Small intestine (tissue), 7 donors: ENCODE measurements at regions not wholly inside any gene's neighbourhood (a gene's known extent, or its start where the extent isn't known, plus 50 kb on each side); places are given as distances from the start of the nearest gene placed in this dataset.
"Not testable (repeated sequence)": the region's sequence is repeated elsewhere in the genome, so short reads cannot be mapped to it uniquely, and the experiment has no call there.

ENCODE experiments used
- DNase-seq, 2 donors: peaks; one replicate each; pipeline versions ENCODE4 v3.0.0 to v3.0.0-alpha.2; 2013
- FAIRE-seq: peaks from 2 replicates; lab custom pipeline; 2012; peaks lifted over from hg19 to GRCh38; lab: Jason Lieb, UNC
- H3K27ac ChIP-seq, 3 donors: one replicate each; pipeline ENCODE4 v1.5.1; 2013; ENCODE audit warnings: low read length in 2 of 3, mild to moderate bottlenecking in 2 of 3, control low read depth in 1 of 3, inconsistent platforms in 1 of 3, low read depth in 1 of 3, moderate library complexity in 1 of 3
- H3K27me3 ChIP-seq, 3 donors: one replicate each; pipeline ENCODE4 v1.6.1; 2013; ENCODE audit warnings: low read length in 3 of 3, inconsistent platforms in 1 of 3; ENCODE audit not compliant: control insufficient read depth in 3 of 3, insufficient read depth in 3 of 3
- H3K36me3 ChIP-seq, 3 donors: one replicate each; pipeline ENCODE4 v1.6.1; 2013; ENCODE audit warnings: low read length in 3 of 3, inconsistent platforms in 1 of 3, low read depth in 1 of 3, mild to moderate bottlenecking in 1 of 3, moderate library complexity in 1 of 3; ENCODE audit not compliant: control insufficient read depth in 3 of 3, insufficient read depth in 2 of 3
- H3K4me1 ChIP-seq, 3 donors: one replicate each; pipeline ENCODE4 v1.6.1; 2013; ENCODE audit warnings: low read length in 2 of 3, inconsistent platforms in 1 of 3, low read depth in 1 of 3, mild to moderate bottlenecking in 1 of 3, moderate library complexity in 1 of 3; ENCODE audit not compliant: control insufficient read depth in 3 of 3, insufficient read depth in 2 of 3
- H3K4me3 ChIP-seq, 3 donors: one replicate each; pipeline ENCODE4 v1.5.1; 2013; ENCODE audit warnings: low read length in 3 of 3, control low read depth in 1 of 3, inconsistent platforms in 1 of 3, low read depth in 1 of 3, mild to moderate bottlenecking in 1 of 3, moderate library complexity in 1 of 3
- H3K9me3 ChIP-seq, 2 donors: one replicate each; pipeline ENCODE4 v1.6.1; 2013; ENCODE audit warnings: low read depth in 1 of 2, low read length in 1 of 2; ENCODE audit not compliant: control insufficient read depth in 2 of 2, insufficient read depth in 1 of 2
- WGBS, 3 donors: extraction: QIAGEN DNeasy Blood & Tissue Kit; methylation state at CpG; one replicate each; pipeline ENCODE4 v1.1.7; 2013; 5-methylcytosine and 5-hydroxymethylcytosine counted together
- donor health status: healthy with polysubstance abuse.
- donor health status: control.
- donor health status: control.
- donor health status: Bipolar disorder and iron deficiency.
- donor health status: healthy.

DNA sequence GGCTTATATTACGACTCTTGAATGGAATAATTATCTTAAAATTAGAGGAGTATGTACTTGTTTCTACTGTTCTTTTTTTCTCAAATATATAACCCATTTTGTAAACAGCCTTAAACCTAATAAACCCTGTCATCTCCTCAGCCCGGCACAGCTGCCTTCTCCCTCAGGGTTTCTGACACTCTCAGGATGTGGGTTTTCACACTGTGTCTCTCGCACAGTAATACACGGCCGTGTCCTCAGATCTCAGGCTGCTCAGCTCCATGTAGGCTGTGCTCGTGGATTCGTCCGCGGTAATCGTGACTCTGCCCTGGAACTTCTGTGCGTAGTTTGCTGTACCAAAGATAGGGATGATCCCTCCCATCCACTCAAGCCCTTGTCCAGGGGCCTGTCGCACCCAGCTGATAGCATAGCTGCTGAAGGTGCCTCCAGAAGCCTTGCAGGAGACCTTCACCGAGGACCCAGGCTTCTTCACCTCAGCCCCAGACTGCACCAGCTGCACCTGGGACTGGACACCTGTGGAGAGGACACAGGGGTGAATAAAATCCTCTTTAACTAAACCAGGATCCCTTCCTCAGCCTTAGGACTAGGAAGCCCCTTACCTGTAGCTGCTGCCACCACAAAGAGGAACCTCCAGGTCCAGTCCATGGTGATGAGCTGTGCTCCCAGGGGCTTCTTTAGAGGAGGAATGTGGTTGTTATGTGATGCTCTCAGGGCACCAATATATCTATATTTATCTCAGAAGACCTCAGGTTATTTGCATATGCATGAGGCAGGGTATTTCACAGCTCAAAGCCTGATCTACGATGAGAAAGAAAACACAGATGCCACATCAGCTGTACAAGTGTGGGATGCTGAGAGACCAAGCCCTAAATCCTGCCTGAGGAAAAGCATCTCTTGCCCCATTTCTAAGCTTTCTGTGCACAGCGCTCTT, 1235.8 kb downstream of the TMEM121 start:
- WGBS, 3 donors = 57 to 95% (median 72%) methylated on average over 3 to 12 of the region's 15 CpGs
- FAIRE-seq, H3K36me3 ChIP-seq, H3K27ac ChIP-seq, H3K27me3 ChIP-seq, H3K4me1 ChIP-seq, H3K4me3 ChIP-seq, DNase-seq, H3K9me3 ChIP-seq: not testable (repeated sequence)

DNA sequence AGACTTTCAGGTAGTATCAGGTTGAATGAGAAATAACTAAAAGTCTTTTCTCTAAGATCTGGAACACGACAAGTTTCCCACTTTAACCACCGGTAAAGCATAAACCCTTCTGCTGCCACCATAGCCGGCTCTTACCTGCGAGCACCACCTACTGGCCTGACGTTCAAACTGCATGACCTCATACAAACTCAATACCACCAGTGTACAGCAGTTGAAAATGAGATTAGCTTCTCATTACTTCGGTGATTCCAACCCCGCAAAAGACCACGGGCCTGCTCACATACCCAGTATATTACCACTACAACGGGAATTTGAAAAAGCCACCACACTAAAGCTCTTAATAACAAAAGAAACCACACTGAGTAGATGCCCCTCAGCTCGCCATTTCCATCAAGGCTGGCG, 1238.6 kb downstream of the TMEM121 start:
- not testable (repeated sequence) for H3K36me3 ChIP-seq, H3K27me3 ChIP-seq, H3K27ac ChIP-seq, H3K4me1 ChIP-seq, H3K4me3 ChIP-seq, H3K9me3 ChIP-seq, FAIRE-seq
- DNase-seq = peak in 1 of 2 donors; percentile 0
- 19 to 28% (median 25%) methylated on average over 8 to 11 of the region's 11 CpGs for WGBS, 3 donors

- no peak overlapping the region for H3K4me3 ChIP-seq
- 15 to 44% (median 39%) methylated on average over 3 of the region's 3 CpGs for WGBS, 3 donors
- H3K27ac ChIP-seq = peak overlapping the region in 2 of 3 donors; percentile 12 to 45
- peaks cover 0 to 2% (median 0%) of the 10 kb centered on the region in 3 donors for H3K4me1 ChIP-seq
- DNase-seq (peak; percentile 0 to 41), FAIRE-seq (no peak)
- no peaks in the 10 kb centered on the region for H3K36me3 ChIP-seq
- H3K9me3 ChIP-seq = no peaks in the 10 kb centered on the region
- no peaks in the 10 kb centered on the region for H3K27me3 ChIP-seq
These were observed 1239.8 kb downstream of the TMEM121 start for GRCh38 chr14:106766145-106766544.

- WGBS, 3 donors = 3 to 25% (median 13%) methylated on average over 4 to 5 of the region's 5 CpGs
- not testable (repeated sequence) for FAIRE-seq
- peak overlapping the region in 2 of 3 donors; percentile 70 to 85 for H3K27ac ChIP-seq
These were observed 1240.3 kb downstream of the TMEM121 start for GRCh38 chr14:106766551-106767277.

GRCh38 chr14:106768230-106768629, 1241.8 kb downstream of the TMEM121 start:
- H3K36me3 ChIP-seq, H3K27me3 ChIP-seq, H3K4me3 ChIP-seq, DNase-seq, H3K4me1 ChIP-seq, FAIRE-seq, H3K9me3 ChIP-seq, H3K27ac ChIP-seq: not testable (repeated sequence)
- WGBS, 3 donors = 37 to 64% (median 54%) methylated on average over 8 of the region's 8 CpGs

More at GRCh38 chr14:106766551-106767277, 1240.3 kb downstream of the TMEM121 start:
- H3K4me3 ChIP-seq, H3K36me3 ChIP-seq, H3K4me1 ChIP-seq, H3K9me3 ChIP-seq, H3K27me3 ChIP-seq: not testable (repeated sequence)
- peak; percentile 0 to 96 for DNase-seq

- DNase-seq = peak in 1 of 2 donors; percentile 0
- not testable (repeated sequence) for H3K4me3 ChIP-seq, FAIRE-seq, H3K27ac ChIP-seq, H3K27me3 ChIP-seq, H3K36me3 ChIP-seq, H3K4me1 ChIP-seq, H3K9me3 ChIP-seq
- 65 to 79% (median 67%) methylated on average over 8 of the region's 8 CpGs for WGBS, 3 donors
These were observed 1242.8 kb downstream of the TMEM121 start for GRCh38 chr14:106768972-106769700.

GRCh38 chr14:106770158-106770672, 1243.8 kb downstream of the TMEM121 start:
- H3K27ac ChIP-seq, H3K9me3 ChIP-seq, H3K27me3 ChIP-seq, H3K4me3 ChIP-seq, H3K4me1 ChIP-seq, FAIRE-seq, H3K36me3 ChIP-seq: not testable (repeated sequence)
- 67 to 96% (median 71%) methylated on average over 1 of the region's 5 CpGs for WGBS, 3 donors
- peak in 1 of 2 donors; percentile 0 for DNase-seq
